22Rv1 (cell line): ENCODE measurements at regions not wholly inside any gene's neighbourhood (a gene's known extent, or its start where the extent isn't known, plus 50 kb on each side); places are given as distances from the start of the nearest gene placed in this dataset.

ENCODE experiments used
- H3K27ac ChIP-seq: fragments of 450-650 bp; 2 replicates; pipeline ENCODE4 v1.5.1; 2017
- CTCF ChIP-seq: fragments of 450-650 bp; IDR thresholded peaks from 2 replicates; pipeline ENCODE4 v1.5.1; 2017; ENCODE audit warnings: mild to moderate bottlenecking
- ZFX ChIP-seq: fragments of 450-650 bp; IDR thresholded peaks from 2 replicates; pipeline ENCODE4 v1.6.1; 2017; ENCODE audit warnings: antibody characterized with exemption, borderline replicate concordance

- no peak for TF ChIP-seq CTCF
- TF ChIP-seq ZFX: no peak
- H3K27ac ChIP-seq: no peak overlapping the region
These were observed 561.0 kb upstream of the ZFHX3 start for GRCh38 chr16:73608911-73609310.

GRCh38 chr16:73605309-73605708, 557.4 kb upstream of the ZFHX3 start:
- H3K27ac ChIP-seq: no peak overlapping the region
- TF ChIP-seq CTCF: no peak
- TF ChIP-seq ZFX: no peak

- no peak for TF ChIP-seq CTCF
- TF ChIP-seq ZFX: no peak
- H3K27ac ChIP-seq: no peak overlapping the region
These were observed 554.0 kb upstream of the ZFHX3 start for GRCh38 chr16:73601911-73602310.

- no peak overlapping the region for H3K27ac ChIP-seq
- TF ChIP-seq CTCF (no peak), ZFX (no peak)
These were observed 551.9 kb upstream of the ZFHX3 start for GRCh38 chr16:73599870-73600269.

- no peak overlapping the region for H3K27ac ChIP-seq
- TF ChIP-seq ZFX (no peak), CTCF (no peak)
These were observed 551.4 kb upstream of the ZFHX3 start for GRCh38 chr16:73599351-73599750.

GRCh38 chr16:73584157-73584556, 536.2 kb upstream of the ZFHX3 start:
- TF ChIP-seq ZFX (no peak), CTCF (no peak)
- no peak overlapping the region for H3K27ac ChIP-seq

GRCh38 chr16:73572135-73572828, 524.4 kb upstream of the ZFHX3 start:
- no peak overlapping the region for H3K27ac ChIP-seq
- TF ChIP-seq ZFX: no peak
- no peak for TF ChIP-seq CTCF
